ENCODE measurements at regions not wholly inside any gene's neighbourhood (a gene's known extent, or its start where the extent isn't known, plus 50 kb on each side); places are given as distances from the start of the nearest gene placed in this dataset.

DNA sequence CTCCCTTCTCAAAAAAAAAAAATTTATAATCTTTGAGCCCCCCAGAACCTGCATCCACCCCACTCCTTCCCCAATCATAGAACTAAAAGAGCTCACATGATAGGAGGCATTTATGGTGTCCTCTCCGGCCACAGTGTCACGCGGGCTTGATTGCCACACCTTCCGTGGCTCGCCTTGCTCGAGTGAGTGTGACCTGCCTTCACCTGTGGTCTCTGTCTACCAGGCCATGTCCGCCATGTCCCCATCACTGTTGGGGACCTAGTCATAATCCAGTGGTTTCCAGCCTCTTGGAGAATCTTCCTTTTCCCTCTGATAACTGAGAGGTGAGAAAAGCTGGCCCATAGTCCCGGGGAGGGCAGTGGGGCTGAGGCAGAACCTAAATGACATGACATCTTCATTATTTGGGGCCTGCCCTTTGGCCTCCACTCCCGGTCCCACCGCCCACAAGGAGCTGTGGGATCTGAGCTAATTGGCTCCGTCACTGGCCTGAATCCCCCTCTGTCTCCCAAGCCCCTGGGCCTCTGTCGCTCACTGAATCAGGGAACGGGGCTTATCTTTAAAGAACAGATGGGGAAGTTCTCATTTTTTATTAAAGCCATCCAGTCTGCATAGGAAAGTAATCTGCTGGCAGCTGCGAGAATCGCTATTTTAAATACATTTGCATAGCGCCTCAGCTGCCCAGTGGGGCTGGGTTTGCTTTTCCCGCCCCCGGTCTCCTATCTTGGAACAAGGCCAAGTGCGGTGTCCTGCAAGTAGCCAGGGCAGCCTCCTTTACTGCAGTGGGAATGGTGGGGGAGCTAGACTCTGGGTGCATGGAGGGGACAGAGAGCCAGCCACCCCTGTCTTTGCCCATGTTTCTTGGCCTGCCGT is 197.6 kb upstream of the PMEPA1 start (continued):
- TF ChIP-seq ZBTB11 (CRISPR knock-in tag; IDR thresholded peaks at IDR 0.05) (no peak), NFYA (IDR thresholded peaks at IDR 0.05; ENCODE audit: borderline replicate concordance, low read depth, low read length) (no peak), HDGF (IDR thresholded peaks at IDR 0.05) (no peak), KAT2A (conservative IDR thresholded peaks at IDR 0.05; ENCODE audit: control insufficient read depth, low read depth, low read length) (no peak)

- POLR2A ChIA-PET, result no interaction called here
- Histone ChIP-seq H3K27ac (ENCODE audit: control insufficient read depth, insufficient read depth) (no peak overlapping the region), H3K4me1 (ENCODE audit: control insufficient read depth, insufficient read depth, low read length) (no peaks in the 10 kb centered on the region), H3K4me2 (ENCODE audit: control insufficient read depth, insufficient read depth) (no peak overlapping the region), H2AFZ (ENCODE audit: control insufficient read depth, low read depth, low read length) (no peak overlapping the region), H4K20me1 (ENCODE audit: control insufficient read depth, insufficient read depth) (no peaks in the 10 kb centered on the region), H3K9ac (ENCODE audit: control insufficient read depth, insufficient read depth, low read length) (no peak overlapping the region), H3K4me3 (no peak overlapping the region), H3K79me2 (ENCODE audit: control insufficient read depth, insufficient read depth, low read length) (no peaks in the 10 kb centered on the region), H3K27me3 (replicated peaks in 1 of 2; ENCODE audit: control insufficient read depth in 2 of 2, insufficient read depth in 2 of 2, low read length in 1 of 2) (peaks cover 0 to 1% of the 10 kb centered on the region in 2 experiments; a peak in 1 of 4 replicates), H3K36me3 (ENCODE audit: control insufficient read depth in 2 of 2, insufficient read depth in 2 of 2, low read length in 1 of 2) (no peaks in the 10 kb centered on the region), H3K9me3 (replicated peaks; ENCODE audit: control insufficient read depth, insufficient read depth, low read length) (no peaks in the 10 kb centered on the region)
- intact Hi-C loops (cut with micrococcal nuclease; ENCODE audit: unreplicated experiment), result no loop called here
- RAD21 ChIA-PET (ENCODE audit: unreplicated experiment), result no interaction called here
- FAIRE-seq (no peak), ATAC-seq (no peak), DNase-seq (ENCODE audit: low read depth, low spot score) (no peak)
- in situ Hi-C loops (cut with MboI), result no loop called here
- WGBS (ENCODE audit: insufficient coverage, insufficient replicate concordance, low lambda C conversion rate, missing lambda C conversion rate), result 15% methylated on average over 5 of the region's 5 CpGs
- SMC1A ChIA-PET (ENCODE audit: uncharacterized antibody, unreplicated experiment), result no interaction called here
- CTCF ChIA-PET, result no interaction called here
- BruUV-seq (replicated peaks), result no TSS peak
- no peak for TF ChIP-seq CBFB (IDR thresholded peaks at IDR 0.05; ENCODE audit: low read depth)
- TF ChIP-seq STAT3 (IDR thresholded peaks at IDR 0.05; ENCODE audit: low read depth, low read length), result no peak
- no peak for TF ChIP-seq ZNF384 (IDR thresholded peaks at IDR 0.05; ENCODE audit: borderline replicate concordance, low read depth, low read length)
- TF ChIP-seq POLR2AphosphoS2 (IDR thresholded peaks at IDR 0.05; ENCODE audit: low read depth, low read length), result no peak
- no peak for TF ChIP-seq TARDBP (IDR thresholded peaks at IDR 0.05; ENCODE audit: borderline replicate concordance)
- no peak for TF ChIP-seq IKZF2 (IDR thresholded peaks at IDR 0.05)
- no peak for TF ChIP-seq ZZZ3 (IDR thresholded peaks at IDR 0.05; ENCODE audit: control insufficient read depth, insufficient read length, low read depth)
- TF ChIP-seq BACH1 (IDR thresholded peaks at IDR 0.05; ENCODE audit: borderline replicate concordance), result no peak
- TF ChIP-seq KLF5 (IDR thresholded peaks at IDR 0.05; ENCODE audit: partially characterized antibody), result no peak
- no peak for TF ChIP-seq NFYB (IDR thresholded peaks at IDR 0.05; ENCODE audit: insufficient read depth, low read depth, low read length)
- TF ChIP-seq MAX (IDR thresholded peaks at IDR 0.05; ENCODE audit: low read depth, low read length), result no peak
- no peak for TF ChIP-seq WRNIP1 (IDR thresholded peaks at IDR 0.05; ENCODE audit: borderline replicate concordance, low read depth, low read length)
- no peak for TF ChIP-seq RUNX3 (IDR thresholded peaks at IDR 0.05; ENCODE audit: low read length)
Observed at GRCh38 chr20:57905448-57905847, 195.6 kb upstream of the PMEPA1 start.

Data from GM12878 (cell line).